ENCODE measurements at regions not wholly inside any gene's neighbourhood (a gene's known extent, or its start where the extent isn't known, plus 50 kb on each side); places are given as distances from the start of the nearest gene placed in this dataset.
A peak's percentile ranks its signal among the peaks of the same experiment; 100 is the strongest.

GRCh38 chr15:62709261-62709660 is 333.3 kb upstream of the TPM1 start:
- H3K4me1 Mint-ChIP-seq (ENCODE audit: low read depth), result peaks cover 20% of the 10 kb centered on the region
- no peak overlapping the region for H3K27ac Mint-ChIP-seq
- no peak for DNase-seq
- H3K4me3 Mint-ChIP-seq, result no peak overlapping the region
- H3K27me3 Mint-ChIP-seq, result peaks cover 9% of the 10 kb centered on the region
- H3K36me3 Mint-ChIP-seq (ENCODE audit: low read depth), result no peaks in the 10 kb centered on the region
- H3K9me3 Mint-ChIP-seq, result no peaks in the 10 kb centered on the region

- peak overlapping the region; percentile 94 for H3K27ac Mint-ChIP-seq
These were observed 330.7 kb upstream of the TPM1 start for GRCh38 chr15:62711691-62712454.

GRCh38 chr15:62712455-62712839 is 330.1 kb upstream of the TPM1 start:
- Mint-ChIP-seq H3K36me3 (ENCODE audit: low read depth) (no peaks in the 10 kb centered on the region), H3K27me3 (peaks cover 5% of the 10 kb centered on the region), H3K4me3 (peak overlapping the region; percentile 1), H3K9me3 (no peaks in the 10 kb centered on the region), H3K27ac (peak overlapping the region; percentile 94), H3K4me1 (ENCODE audit: low read depth) (peaks cover 20% of the 10 kb centered on the region)
- DNase-seq, result no peak

More at GRCh38 chr15:62711691-62712454, 330.7 kb upstream of the TPM1 start:
- peaks cover 9% of the 10 kb centered on the region for H3K27me3 Mint-ChIP-seq
- peak overlapping the region; percentile 20 for H3K4me3 Mint-ChIP-seq
- H3K36me3 Mint-ChIP-seq (ENCODE audit: low read depth), result no peaks in the 10 kb centered on the region
- no peaks in the 10 kb centered on the region for H3K9me3 Mint-ChIP-seq
- DNase-seq, result peak; percentile 38
- peaks cover 20% of the 10 kb centered on the region for H3K4me1 Mint-ChIP-seq (ENCODE audit: low read depth)

GRCh38 chr15:62715946-62716345 is 326.6 kb upstream of the TPM1 start:
- Mint-ChIP-seq H3K36me3 (ENCODE audit: low read depth) (no peaks in the 10 kb centered on the region), H3K27ac (no peak overlapping the region)

GRCh38 chr15:62717496-62717895 is 325.1 kb upstream of the TPM1 start:
- H3K9me3 Mint-ChIP-seq, result no peaks in the 10 kb centered on the region
- no peak overlapping the region for H3K4me3 Mint-ChIP-seq
- H3K27me3 Mint-ChIP-seq, result no peaks in the 10 kb centered on the region
- no peaks in the 10 kb centered on the region for H3K36me3 Mint-ChIP-seq (ENCODE audit: low read depth)
- H3K27ac Mint-ChIP-seq, result no peak overlapping the region
- H3K4me1 Mint-ChIP-seq (ENCODE audit: low read depth), result peaks cover 5% of the 10 kb centered on the region
- no peak for DNase-seq

More at GRCh38 chr15:62715946-62716345, 326.6 kb upstream of the TPM1 start:
- DNase-seq, result no peak
- Mint-ChIP-seq H3K4me3 (no peak overlapping the region), H3K4me1 (ENCODE audit: low read depth) (peaks cover 19% of the 10 kb centered on the region), H3K9me3 (no peaks in the 10 kb centered on the region), H3K27me3 (no peaks in the 10 kb centered on the region)

GRCh38 chr15:62719316-62719715 is 323.2 kb upstream of the TPM1 start:
- no peak for DNase-seq
- H3K36me3 Mint-ChIP-seq (ENCODE audit: low read depth), result no peaks in the 10 kb centered on the region

GRCh38 chr15:62722237-62722636 is 320.3 kb upstream of the TPM1 start:
- no peak overlapping the region for H3K4me3 Mint-ChIP-seq
- no peaks in the 10 kb centered on the region for H3K27me3 Mint-ChIP-seq
- no peaks in the 10 kb centered on the region for H3K4me1 Mint-ChIP-seq (ENCODE audit: low read depth)
- H3K9me3 Mint-ChIP-seq, result no peaks in the 10 kb centered on the region
- no peak overlapping the region for H3K27ac Mint-ChIP-seq
- no peaks in the 10 kb centered on the region for H3K36me3 Mint-ChIP-seq (ENCODE audit: low read depth)
- no peak for DNase-seq

More at GRCh38 chr15:62719316-62719715, 323.2 kb upstream of the TPM1 start:
- Mint-ChIP-seq H3K27ac (no peak overlapping the region), H3K4me1 (ENCODE audit: low read depth) (no peaks in the 10 kb centered on the region), H3K9me3 (no peaks in the 10 kb centered on the region), H3K27me3 (no peaks in the 10 kb centered on the region), H3K4me3 (no peak overlapping the region)

GRCh38 chr15:62726461-62726860 is 316.1 kb upstream of the TPM1 start:
- Mint-ChIP-seq H3K27me3 (peaks cover 7% of the 10 kb centered on the region), H3K27ac (no peak overlapping the region), H3K9me3 (no peaks in the 10 kb centered on the region)

GRCh38 chr15:62727501-62727900 is 315.0 kb upstream of the TPM1 start:
- Mint-ChIP-seq H3K4me1 (ENCODE audit: low read depth) (no peaks in the 10 kb centered on the region), H3K36me3 (ENCODE audit: low read depth) (no peaks in the 10 kb centered on the region), H3K9me3 (no peaks in the 10 kb centered on the region), H3K27me3 (peaks cover 8% of the 10 kb centered on the region), H3K4me3 (no peak overlapping the region), H3K27ac (no peak overlapping the region)
- no peak for DNase-seq

More at GRCh38 chr15:62726461-62726860, 316.1 kb upstream of the TPM1 start:
- Mint-ChIP-seq H3K4me1 (ENCODE audit: low read depth) (no peaks in the 10 kb centered on the region), H3K4me3 (no peak overlapping the region), H3K36me3 (ENCODE audit: low read depth) (no peaks in the 10 kb centered on the region)
- no peak for DNase-seq

GRCh38 chr15:62730825-62731224 is 311.7 kb upstream of the TPM1 start:
- H3K36me3 Mint-ChIP-seq (ENCODE audit: low read depth), result no peaks in the 10 kb centered on the region
- H3K27ac Mint-ChIP-seq, result no peak overlapping the region
- H3K9me3 Mint-ChIP-seq, result no peaks in the 10 kb centered on the region
- peaks cover 18% of the 10 kb centered on the region for H3K27me3 Mint-ChIP-seq
- no peak for DNase-seq
- H3K4me1 Mint-ChIP-seq (ENCODE audit: low read depth), result no peaks in the 10 kb centered on the region
- H3K4me3 Mint-ChIP-seq, result no peak overlapping the region

GRCh38 chr15:62732078-62732477 is 310.5 kb upstream of the TPM1 start:
- H3K27me3 Mint-ChIP-seq, result peaks cover 18% of the 10 kb centered on the region
- H3K4me3 Mint-ChIP-seq, result no peak overlapping the region
- no peaks in the 10 kb centered on the region for H3K4me1 Mint-ChIP-seq (ENCODE audit: low read depth)
- no peak overlapping the region for H3K27ac Mint-ChIP-seq
- no peak for DNase-seq
- no peaks in the 10 kb centered on the region for H3K9me3 Mint-ChIP-seq
- H3K36me3 Mint-ChIP-seq (ENCODE audit: low read depth), result no peaks in the 10 kb centered on the region

- DNase-seq, result no peak
- Mint-ChIP-seq H3K27ac (no peak overlapping the region), H3K4me1 (ENCODE audit: low read depth) (no peaks in the 10 kb centered on the region), H3K9me3 (no peaks in the 10 kb centered on the region), H3K36me3 (ENCODE audit: low read depth) (no peaks in the 10 kb centered on the region), H3K4me3 (no peak overlapping the region), H3K27me3 (peaks cover 18% of the 10 kb centered on the region)
These were observed 307.8 kb upstream of the TPM1 start for GRCh38 chr15:62734706-62735105.

GRCh38 chr15:62736756-62737155 is 305.8 kb upstream of the TPM1 start:
- Mint-ChIP-seq H3K4me3 (no peak overlapping the region), H3K27me3 (peaks cover 11% of the 10 kb centered on the region), H3K27ac (no peak overlapping the region), H3K4me1 (ENCODE audit: low read depth) (no peaks in the 10 kb centered on the region), H3K9me3 (no peaks in the 10 kb centered on the region), H3K36me3 (ENCODE audit: low read depth) (no peaks in the 10 kb centered on the region)
- no peak for DNase-seq

GRCh38 chr15:62737551-62737950 is 305.0 kb upstream of the TPM1 start:
- H3K27me3 Mint-ChIP-seq, result peaks cover 9% of the 10 kb centered on the region
- no peak overlapping the region for H3K27ac Mint-ChIP-seq
- H3K36me3 Mint-ChIP-seq (ENCODE audit: low read depth), result no peaks in the 10 kb centered on the region
- peaks cover 1% of the 10 kb centered on the region for H3K4me1 Mint-ChIP-seq (ENCODE audit: low read depth)
- H3K4me3 Mint-ChIP-seq, result no peak overlapping the region
- no peak for DNase-seq
- H3K9me3 Mint-ChIP-seq, result no peaks in the 10 kb centered on the region

GRCh38 chr15:62739082-62739481 is 303.5 kb upstream of the TPM1 start:
- H3K9me3 Mint-ChIP-seq, result no peaks in the 10 kb centered on the region
- peaks cover 1% of the 10 kb centered on the region for H3K4me1 Mint-ChIP-seq (ENCODE audit: low read depth)
- H3K27ac Mint-ChIP-seq, result no peak overlapping the region
- no peak overlapping the region for H3K4me3 Mint-ChIP-seq
- H3K27me3 Mint-ChIP-seq, result peaks cover 2% of the 10 kb centered on the region
- no peak for DNase-seq
- H3K36me3 Mint-ChIP-seq (ENCODE audit: low read depth), result no peaks in the 10 kb centered on the region

All from activated T-cell treated with anti-CD3 and anti-CD28 coated beads, Interleukin-2, amount 50 U/mL, for 24 hours (primary cell).